HCT116 (cell line): ENCODE measurements at regions not wholly inside any gene's neighbourhood (a gene's known extent, or its start where the extent isn't known, plus 50 kb on each side); places are given as distances from the start of the nearest gene placed in this dataset.

Source experiments
- ATAC-seq: fragments of 200-7000 bp; cut with Tn5 transposase; 2 replicates; pipeline ENCODE4 v1.9.1; 2020; ENCODE audit warnings: mild to moderate bottlenecking, moderate library complexity
- BruUV-seq: library from RNA; stranded (reverse); fragments of 400-500 nt; replicated peaks from 2 replicates; lab custom pipeline; 2021; lab: Mats Ljungman, UMichigan
- CTCF ChIA-PET: fragments of 300-600 bp; sonication (Branson Sonifier 250); formaldehyde crosslinking; loops from one replicate; lab custom pipeline; 2021; ENCODE audit warnings: antibody characterized with exemption; lab: Charles Lee
- POLR2A ChIA-PET: fragments of 300-600, 350-600 bp; sonication (Branson Sonifier 250); formaldehyde crosslinking; loops from one replicate; lab custom pipeline; 2021; ENCODE audit warnings: antibody characterized with exemption; lab: Charles Lee
- RAD21 ChIA-PET, 2 experiments: fragments of 300-600 bp; sonication (Branson Sonifier 250); formaldehyde crosslinking; loops; one replicate each; lab custom pipeline; 2023; ENCODE audit warnings: low total read pairs in 2 of 2; ENCODE audit not compliant: uncharacterized antibody in 2 of 2, unreplicated experiment in 2 of 2, low non-redundant PET in 1 of 2; lab: Charles Lee
- DNase-seq: peaks from one replicate; pipeline ENCODE4 v3.0.0-alpha.2; 2010; ENCODE audit warnings: low read depth, low spot score
- H2AFZ ChIP-seq: fragments of 200-600 bp; shearing (Covaris generic), sonication (generic); 2 replicates; pipeline ENCODE4 v1.6.1; 2017; ENCODE audit warnings: low read depth, mixed run types, mixed read lengths, antibody characterized with exemption, low read length; ENCODE audit not compliant: poor library complexity, severe bottlenecking
- H3K27ac ChIP-seq: 2 replicates; pipeline ENCODE4 v1.5.1; 2012; ENCODE audit warnings: low read depth, low read length
- H3K27me3 ChIP-seq: fragments of 200-600 bp; sonication (generic); 2 replicates; pipeline ENCODE4 v1.6.1; 2016; ENCODE audit warnings: mixed run types, low read length, mixed read lengths; ENCODE audit not compliant: insufficient read depth
- H3K36me3 ChIP-seq, 2 experiments: fragments of 200-500 bp in 1 of 2; fragments of 200-600 bp in 1 of 2; sonication (Bioruptor generic) in 1 of 2; sonication (generic) in 1 of 2; 2 replicates each; pipeline versions ENCODE4 v1.5.1 to v1.6.1; 2014 to 2016; ENCODE audit warnings: low read length in 2 of 2, inconsistent platforms in 1 of 2, mixed read lengths in 1 of 2, mixed run types in 1 of 2; ENCODE audit not compliant: insufficient read depth in 2 of 2, control insufficient read depth in 1 of 2
- H3K4me1 ChIP-seq, 2 experiments: fragments of 200-600 bp in 1 of 2; sonication (generic) in 1 of 2; 2 replicates each; pipeline versions ENCODE4 v1.5.1 to v1.6.1; 2012 to 2017; ENCODE audit warnings: low read length in 2 of 2, inconsistent platforms in 1 of 2, mild to moderate bottlenecking in 1 of 2, mixed read lengths in 1 of 2, mixed run types in 1 of 2, moderate library complexity in 1 of 2; ENCODE audit not compliant: insufficient read depth in 2 of 2, control insufficient read depth in 1 of 2
- H3K4me2 ChIP-seq: fragments of 200-600 bp; sonication (generic); 2 replicates; pipeline ENCODE4 v1.6.1; 2017; ENCODE audit warnings: mixed run types, low read length, mixed read lengths
- H3K4me3 ChIP-seq, 2 experiments: fragments of 200-600 bp in 1 of 2; sonication (generic) in 1 of 2; replicated peaks in 1 of 2; 2 replicates each; pipeline ENCODE4 v1.5.1; 2011 to 2016; ENCODE audit warnings: low read length in 2 of 2, control low read depth in 1 of 2, low read depth in 1 of 2, mild to moderate bottlenecking in 1 of 2, mixed read lengths in 1 of 2, mixed run types in 1 of 2
- H3K79me2 ChIP-seq: fragments of 200-600 bp; sonication (generic); 2 replicates; pipeline ENCODE4 v1.6.1; 2017; ENCODE audit warnings: mild to moderate bottlenecking, mixed run types, low read length, moderate library complexity, mixed read lengths; ENCODE audit not compliant: insufficient read depth
- H3K9ac ChIP-seq: fragments of 200-600 bp; sonication (generic); 2 replicates; pipeline ENCODE4 v1.6.1; 2016; ENCODE audit warnings: low read length, mixed read lengths
- H3K9me2 ChIP-seq: fragments of 200-600 bp; sonication (generic), shearing (Covaris generic); 2 replicates; pipeline ENCODE4 v1.6.1; 2017; ENCODE audit warnings: mixed run types, mild to moderate bottlenecking, moderate library complexity; ENCODE audit not compliant: insufficient read depth
- H3K9me3 ChIP-seq, 2 experiments: fragments of 200-500 bp in 1 of 2; fragments of 200-600 bp in 1 of 2; sonication (Bioruptor generic) in 1 of 2; sonication (generic) in 1 of 2; 2 replicates each; pipeline ENCODE4 v1.6.1; 2014 to 2017; ENCODE audit warnings: low read length in 2 of 2, mixed read lengths in 2 of 2, inconsistent platforms in 1 of 2, low read depth in 1 of 2, mild to moderate bottlenecking in 1 of 2, mixed run types in 1 of 2, moderate library complexity in 1 of 2; ENCODE audit not compliant: control insufficient read depth in 1 of 2, insufficient read depth in 1 of 2
- H4K20me1 ChIP-seq: fragments of 200-600 bp; sonication (generic), shearing (Covaris generic); 2 replicates; pipeline ENCODE4 v1.6.1; 2017; ENCODE audit warnings: mixed run types, mild to moderate bottlenecking, moderate library complexity; ENCODE audit not compliant: insufficient read depth
- CBX3 ChIP-seq: IDR thresholded peaks from 2 replicates; pipeline ENCODE4 v1.6.1; 2012; ENCODE audit warnings: low read depth
- CEBPB ChIP-seq: IDR thresholded peaks from 2 replicates; pipeline ENCODE4 v1.6.1; 2012; ENCODE audit warnings: low read depth
- CTCF ChIP-seq, 3 experiments: fragments of 200-600 bp in 1 of 3; sonication (generic) in 1 of 3; IDR thresholded peaks in 2 of 3; conservative IDR thresholded peaks in 1 of 3; 2 replicates each; pipeline ENCODE4 v1.5.1; 2012 to 2017; ENCODE audit warnings: low read depth in 2 of 3, low read length in 2 of 3, antibody characterized with exemption in 1 of 3, borderline replicate concordance in 1 of 3, control low read depth in 1 of 3, mild to moderate bottlenecking in 1 of 3, mixed read lengths in 1 of 3, mixed run types in 1 of 3, moderate library complexity in 1 of 3; ENCODE audit not compliant: insufficient read depth in 1 of 3
- ELF1 ChIP-seq: IDR thresholded peaks from 2 replicates; pipeline ENCODE4 v1.6.1; 2012; ENCODE audit warnings: low read depth, borderline replicate concordance
- EZH2 ChIP-seq: fragments of 200-600 bp; sonication (generic); IDR thresholded peaks from 2 replicates; pipeline ENCODE4 v1.6.1; 2017; ENCODE audit warnings: antibody characterized with exemption, mixed run types
- EZH2phosphoT487 ChIP-seq: fragments of 200-600 bp; IDR thresholded peaks from 2 replicates; pipeline ENCODE4 v1.6.1; 2018; ENCODE audit warnings: antibody characterized with exemption, borderline replicate concordance
- JUND ChIP-seq: IDR thresholded peaks from 2 replicates; pipeline ENCODE4 v1.6.1; 2012
- MAX ChIP-seq: IDR thresholded peaks from 2 replicates; pipeline ENCODE4 v1.6.1; 2012
- POLR2A ChIP-seq: IDR thresholded peaks from 2 replicates; pipeline ENCODE4 v1.7.0; 2011; ENCODE audit warnings: borderline replicate concordance; ENCODE audit not compliant: insufficient read depth, insufficient read length; ENCODE audit errors: extremely low read depth
- POLR2AphosphoS5 ChIP-seq: IDR thresholded peaks from 2 replicates; pipeline ENCODE4 v1.6.1; 2011; ENCODE audit warnings: mild to moderate bottlenecking, low read depth, low read length, moderate library complexity
- SIN3A ChIP-seq: IDR thresholded peaks from 2 replicates; pipeline ENCODE4 v1.6.1; 2012; ENCODE audit warnings: low read depth
- SRF ChIP-seq: IDR thresholded peaks from 2 replicates; pipeline ENCODE4 v1.6.1; 2012; ENCODE audit warnings: low read depth
- YY1 ChIP-seq: IDR thresholded peaks from 2 replicates; pipeline ENCODE4 v1.6.1; 2011; ENCODE audit warnings: low read length, low read depth, moderate library complexity, mild to moderate bottlenecking; ENCODE audit not compliant: insufficient replicate concordance; ENCODE audit errors: extremely low read depth
- intact Hi-C: fragments of 100-400 bp; cut with micrococcal nuclease; formaldehyde crosslinking; loops from 2 replicates; pipeline ENCODE4 v1.10.0; 2022
- TF ChIP-seq, protein P1 (sequence below): IDR thresholded peaks from 2 replicates; pipeline ENCODE4 v1.6.1; 2011; ENCODE audit warnings: mild to moderate bottlenecking, low read length, moderate library complexity; ENCODE audit not compliant: insufficient replicate concordance; ENCODE audit errors: extremely low read depth

DNA sequence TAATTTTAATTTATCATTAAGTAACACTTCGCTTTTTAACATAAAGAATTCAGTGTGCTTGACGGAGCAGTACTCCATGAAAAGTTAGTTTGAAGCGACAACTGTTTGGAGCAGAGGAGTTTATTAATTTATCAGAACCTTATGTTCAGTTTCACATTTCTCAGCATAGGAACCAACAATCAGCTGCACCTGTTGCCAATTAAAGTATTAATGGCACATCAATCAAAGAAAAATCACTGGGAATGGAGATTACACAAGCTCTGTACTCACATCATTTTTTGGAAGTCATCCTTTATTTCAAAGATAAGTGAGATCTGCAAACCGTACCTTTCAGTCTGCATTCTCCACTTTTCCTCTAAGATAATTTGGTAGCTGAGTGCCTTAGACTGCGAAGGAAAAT, 344.6 kb downstream of the LMO4 start:
- H3K9me2 ChIP-seq, result no peaks in the 10 kb centered on the region
- intact Hi-C loops, result loop anchor here (10.0 kb wide), 1 partner anchor 281 kb away; no protein-coding TSS in a partner anchor
- RAD21 ChIA-PET, result no interaction called here
- DNase-seq (no peak), ATAC-seq (no peak)
- no peak overlapping the region for H2AFZ ChIP-seq
- H3K27me3 ChIP-seq, result no peaks in the 10 kb centered on the region
- no peak overlapping the region for H3K27ac ChIP-seq
- H4K20me1 ChIP-seq, result no peaks in the 10 kb centered on the region
- H3K79me2 ChIP-seq, result no peaks in the 10 kb centered on the region
- POLR2A ChIA-PET, result interaction anchor here (0.7 kb wide), 1 partner anchor 280 kb away, joined by 3 read pairs; no protein-coding TSS in a partner anchor
- TF ChIP-seq POLR2AphosphoS5 (no peak), ELF1 (no peak), CTCF (IDR thresholded peaks at IDR 0.05 in 2 of 3, conservative IDR thresholded peaks at IDR 0.05 in 1 of 3; ENCODE audit: borderline replicate concordance in 1 of 3, insufficient read depth in 1 of 3, low read depth in 2 of 3, low read length in 2 of 3) (no peak), SRF (no peak), CEBPB (no peak), EZH2 (no peak), YY1 (no peak), SIN3A (no peak), POLR2A (no peak), CBX3 (no peak), MAX (no peak), JUND (no peak), EZH2phosphoT487 (no peak)
- TF ChIP-seq, protein P1, sequence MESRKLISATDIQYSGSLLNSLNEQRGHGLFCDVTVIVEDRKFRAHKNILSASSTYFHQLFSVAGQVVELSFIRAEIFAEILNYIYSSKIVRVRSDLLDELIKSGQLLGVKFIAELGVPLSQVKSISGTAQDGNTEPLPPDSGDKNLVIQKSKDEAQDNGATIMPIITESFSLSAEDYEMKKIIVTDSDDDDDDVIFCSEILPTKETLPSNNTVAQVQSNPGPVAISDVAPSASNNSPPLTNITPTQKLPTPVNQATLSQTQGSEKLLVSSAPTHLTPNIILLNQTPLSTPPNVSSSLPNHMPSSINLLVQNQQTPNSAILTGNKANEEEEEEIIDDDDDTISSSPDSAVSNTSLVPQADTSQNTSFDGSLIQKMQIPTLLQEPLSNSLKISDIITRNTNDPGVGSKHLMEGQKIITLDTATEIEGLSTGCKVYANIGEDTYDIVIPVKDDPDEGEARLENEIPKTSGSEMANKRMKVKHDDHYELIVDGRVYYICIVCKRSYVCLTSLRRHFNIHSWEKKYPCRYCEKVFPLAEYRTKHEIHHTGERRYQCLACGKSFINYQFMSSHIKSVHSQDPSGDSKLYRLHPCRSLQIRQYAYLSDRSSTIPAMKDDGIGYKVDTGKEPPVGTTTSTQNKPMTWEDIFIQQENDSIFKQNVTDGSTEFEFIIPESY, result no peak
- no peaks in the 10 kb centered on the region for H3K36me3 ChIP-seq
- H3K9ac ChIP-seq, result no peak overlapping the region
- CTCF ChIA-PET, result interaction anchor here (1.0 to 1.1 kb wide), 2 partner anchors 11 to 280 kb away, joined by 3 to 5 read pairs; no protein-coding TSS in a partner anchor
- no peaks in the 10 kb centered on the region for H3K4me1 ChIP-seq
- H3K4me3 ChIP-seq, result no peak overlapping the region
- H3K9me3 ChIP-seq, result no peaks in the 10 kb centered on the region
- no TSS peak for BruUV-seq
- H3K4me2 ChIP-seq, result no peak overlapping the region
